ENCODE measurements at regions not wholly inside any gene's neighbourhood (a gene's known extent, or its start where the extent isn't known, plus 50 kb on each side); places are given as distances from the start of the nearest gene placed in this dataset.

DNA sequence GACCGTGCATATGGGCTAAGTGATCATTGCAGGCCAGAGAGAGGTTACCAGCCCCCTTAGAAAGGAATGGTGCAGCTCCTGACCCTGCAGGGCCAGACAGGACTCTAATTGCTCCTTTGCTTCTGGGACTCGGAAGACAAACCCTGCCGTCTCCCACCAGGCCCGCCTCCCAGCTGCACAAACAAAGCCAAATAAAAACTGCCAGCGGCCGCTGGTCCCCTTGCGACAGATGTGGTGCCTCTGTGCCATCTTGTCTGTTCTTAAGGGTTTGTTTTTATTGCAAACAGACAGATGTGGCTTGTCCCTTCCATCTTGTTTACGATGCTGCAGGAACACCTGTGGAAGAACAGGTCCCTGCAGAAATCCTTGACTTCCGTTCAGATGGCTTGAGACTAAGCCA is 434.4 kb upstream of the TSHZ3 start:
- TF ChIP-seq, protein P1, sequence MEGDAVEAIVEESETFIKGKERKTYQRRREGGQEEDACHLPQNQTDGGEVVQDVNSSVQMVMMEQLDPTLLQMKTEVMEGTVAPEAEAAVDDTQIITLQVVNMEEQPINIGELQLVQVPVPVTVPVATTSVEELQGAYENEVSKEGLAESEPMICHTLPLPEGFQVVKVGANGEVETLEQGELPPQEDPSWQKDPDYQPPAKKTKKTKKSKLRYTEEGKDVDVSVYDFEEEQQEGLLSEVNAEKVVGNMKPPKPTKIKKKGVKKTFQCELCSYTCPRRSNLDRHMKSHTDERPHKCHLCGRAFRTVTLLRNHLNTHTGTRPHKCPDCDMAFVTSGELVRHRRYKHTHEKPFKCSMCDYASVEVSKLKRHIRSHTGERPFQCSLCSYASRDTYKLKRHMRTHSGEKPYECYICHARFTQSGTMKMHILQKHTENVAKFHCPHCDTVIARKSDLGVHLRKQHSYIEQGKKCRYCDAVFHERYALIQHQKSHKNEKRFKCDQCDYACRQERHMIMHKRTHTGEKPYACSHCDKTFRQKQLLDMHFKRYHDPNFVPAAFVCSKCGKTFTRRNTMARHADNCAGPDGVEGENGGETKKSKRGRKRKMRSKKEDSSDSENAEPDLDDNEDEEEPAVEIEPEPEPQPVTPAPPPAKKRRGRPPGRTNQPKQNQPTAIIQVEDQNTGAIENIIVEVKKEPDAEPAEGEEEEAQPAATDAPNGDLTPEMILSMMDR (IDR thresholded peaks at IDR 0.05): no peak
- TF ChIP-seq POLR2AphosphoS5 (IDR thresholded peaks at IDR 0.05) (no peak), POLR2A (IDR thresholded peaks at IDR 0.05; ENCODE audit: low read depth) (no peak)

Measured in esophagus muscularis mucosa (tissue), 3 donors.